ENCODE measurements at regions not wholly inside any gene's neighbourhood (a gene's known extent, or its start where the extent isn't known, plus 50 kb on each side); places are given as distances from the start of the nearest gene placed in this dataset.

GRCh38 chr6:14635934-14636591 is 518.5 kb downstream of the CD83 start:
- DNase-seq (ENCODE audit: low spot score): no peak

- no peak for DNase-seq (ENCODE audit: low spot score)
These were observed 520.9 kb downstream of the CD83 start for GRCh38 chr6:14638435-14638905.

GRCh38 chr6:14638906-14639761 is 521.6 kb downstream of the CD83 start:
- DNase-seq (ENCODE audit: low spot score): peak; percentile 46

- DNase-seq (ENCODE audit: low spot score): no peak
These were observed 522.5 kb downstream of the CD83 start for GRCh38 chr6:14639983-14640599.

- no peak for DNase-seq (ENCODE audit: low spot score)
These were observed 523.1 kb downstream of the CD83 start for GRCh38 chr6:14640631-14641030.

GRCh38 chr6:14641423-14642135 is 524.0 kb downstream of the CD83 start:
- DNase-seq (ENCODE audit: low spot score): no peak

GRCh38 chr6:14642136-14642505 is 524.5 kb downstream of the CD83 start:
- DNase-seq (ENCODE audit: low spot score): no peak

GRCh38 chr6:14642842-14643241 is 525.3 kb downstream of the CD83 start:
- DNase-seq (ENCODE audit: low spot score): no peak

- no peak for DNase-seq (ENCODE audit: low spot score)
These were observed 526.8 kb downstream of the CD83 start for GRCh38 chr6:14644381-14644780.

GRCh38 chr6:14645221-14645620 is 527.6 kb downstream of the CD83 start:
- no peak for DNase-seq (ENCODE audit: low spot score)

- no peak for DNase-seq (ENCODE audit: low spot score)
These were observed 528.3 kb downstream of the CD83 start for GRCh38 chr6:14645841-14646240.

- no peak for DNase-seq (ENCODE audit: low spot score)
These were observed 528.8 kb downstream of the CD83 start for GRCh38 chr6:14646371-14646770.

GRCh38 chr6:14647357-14647756 is 529.8 kb downstream of the CD83 start:
- no peak for DNase-seq (ENCODE audit: low spot score)

GRCh38 chr6:14652536-14652935 is 535.0 kb downstream of the CD83 start:
- no peak for DNase-seq (ENCODE audit: low spot score)

- DNase-seq (ENCODE audit: low spot score): no peak
These were observed 537.9 kb downstream of the CD83 start for GRCh38 chr6:14655201-14656061.

- DNase-seq (ENCODE audit: low spot score): no peak
These were observed 538.5 kb downstream of the CD83 start for GRCh38 chr6:14656078-14656521.

GRCh38 chr6:14656649-14657048 is 539.1 kb downstream of the CD83 start:
- no peak for DNase-seq (ENCODE audit: low spot score)

GRCh38 chr6:14658030-14658429 is 540.5 kb downstream of the CD83 start:
- no peak for DNase-seq (ENCODE audit: low spot score)

GRCh38 chr6:14658886-14659561 is 541.5 kb downstream of the CD83 start:
- DNase-seq (ENCODE audit: low spot score): peak; percentile 44

- no peak for DNase-seq (ENCODE audit: low spot score)
These were observed 542.3 kb downstream of the CD83 start for GRCh38 chr6:14659841-14660240.
